Cardiac muscle cell (in vitro differentiated cells and primary cell): ENCODE measurements at regions not wholly inside any gene's neighbourhood (a gene's known extent, or its start where the extent isn't known, plus 50 kb on each side); places are given as distances from the start of the nearest gene placed in this dataset.

Source experiments
- DNase-seq, 2 donors: peaks; one replicate each; pipeline versions ENCODE4 v3.0.0 to v3.0.0-alpha.2; 2010 to 2017; ENCODE audit warnings: low read depth in 1 of 2, low spot score in 1 of 2
- H3K27ac ChIP-seq: fragments of 200-600 bp; sonication (generic); 2 replicates; pipeline ENCODE4 v1.5.1; 2016
- H3K27me3 ChIP-seq: fragments of 200-600 bp; sonication (generic); 2 replicates; pipeline ENCODE4 v1.6.0; 2016; ENCODE audit warnings: control low read depth
- H3K36me3 ChIP-seq: fragments of 200-600 bp; sonication (generic); 2 replicates; pipeline ENCODE4 v1.5.1; 2016; ENCODE audit warnings: control low read depth
- H3K4me1 ChIP-seq: fragments of 200-600 bp; sonication (generic); 2 replicates; pipeline ENCODE4 v1.8.1; 2017; ENCODE audit warnings: low read depth, mild to moderate bottlenecking, mixed run types
- H3K4me3 ChIP-seq: fragments of 200-600 bp; sonication (generic); 2 replicates; pipeline ENCODE4 v1.5.1; 2016; ENCODE audit warnings: mild to moderate bottlenecking
- H3K9me3 ChIP-seq: fragments of 200-600 bp; sonication (generic); 2 replicates; pipeline ENCODE4 v1.5.1; 2017; ENCODE audit warnings: low read depth, mild to moderate bottlenecking, control low read depth
- CTCF ChIP-seq: IDR thresholded peaks from 2 replicates; pipeline ENCODE4 v1.5.1; 2012; ENCODE audit warnings: low read depth, mild to moderate bottlenecking, low read length

- Histone ChIP-seq H3K4me1 (no peaks in the 10 kb centered on the region), H3K27me3 (no peaks in the 10 kb centered on the region), H3K36me3 (no peaks in the 10 kb centered on the region), H3K4me3 (no peak overlapping the region), H3K9me3 (no peaks in the 10 kb centered on the region), H3K27ac (no peak overlapping the region)
- no peak for DNase-seq
- TF ChIP-seq CTCF = no peak
Measured at GRCh38 chr3:24707936-24708335, 213.3 kb upstream of the THRB start.

GRCh38 chr3:24709956-24710355, 215.3 kb upstream of the THRB start:
- H3K36me3 ChIP-seq = no peaks in the 10 kb centered on the region
- no peak overlapping the region for H3K4me3 ChIP-seq
- H3K4me1 ChIP-seq = no peaks in the 10 kb centered on the region
- H3K9me3 ChIP-seq = no peaks in the 10 kb centered on the region
- no peak overlapping the region for H3K27ac ChIP-seq
- no peaks in the 10 kb centered on the region for H3K27me3 ChIP-seq
- no peak for TF ChIP-seq CTCF
- DNase-seq = no peak

- Histone ChIP-seq H3K9me3 (no peaks in the 10 kb centered on the region), H3K4me1 (no peaks in the 10 kb centered on the region), H3K27ac (no peak overlapping the region), H3K4me3 (no peak overlapping the region), H3K36me3 (no peaks in the 10 kb centered on the region), H3K27me3 (no peaks in the 10 kb centered on the region)
- no peak for TF ChIP-seq CTCF
- no peak for DNase-seq
Measured at GRCh38 chr3:24713516-24713915, 218.9 kb upstream of the THRB start.

- no peaks in the 10 kb centered on the region for H3K4me1 ChIP-seq
- H3K4me3 ChIP-seq = no peak overlapping the region
- no peaks in the 10 kb centered on the region for H3K27me3 ChIP-seq
- TF ChIP-seq CTCF = no peak
- no peaks in the 10 kb centered on the region for H3K36me3 ChIP-seq
- H3K27ac ChIP-seq = no peak overlapping the region
- no peak for DNase-seq
- H3K9me3 ChIP-seq = no peaks in the 10 kb centered on the region
Measured at GRCh38 chr3:24714436-24714835, 219.8 kb upstream of the THRB start.

- no peaks in the 10 kb centered on the region for H3K4me1 ChIP-seq
- no peaks in the 10 kb centered on the region for H3K36me3 ChIP-seq
- no peak overlapping the region for H3K27ac ChIP-seq
- no peak for DNase-seq
- no peak for TF ChIP-seq CTCF
- no peak overlapping the region for H3K4me3 ChIP-seq
- no peaks in the 10 kb centered on the region for H3K27me3 ChIP-seq
- no peaks in the 10 kb centered on the region for H3K9me3 ChIP-seq
Measured at GRCh38 chr3:24715171-24715792, 220.6 kb upstream of the THRB start.

- H3K27me3 ChIP-seq = no peaks in the 10 kb centered on the region
- H3K36me3 ChIP-seq = no peaks in the 10 kb centered on the region
- DNase-seq = no peak
- peaks cover 14% of the 10 kb centered on the region for H3K4me1 ChIP-seq
- no peak overlapping the region for H3K27ac ChIP-seq
- no peak overlapping the region for H3K4me3 ChIP-seq
- H3K9me3 ChIP-seq = no peaks in the 10 kb centered on the region
- TF ChIP-seq CTCF = no peak
Measured at GRCh38 chr3:24722087-24722486, 227.4 kb upstream of the THRB start.
